ENCODE measurements at regions not wholly inside any gene's neighbourhood (a gene's known extent, or its start where the extent isn't known, plus 50 kb on each side); places are given as distances from the start of the nearest gene placed in this dataset.

GRCh38 chr2:19838616-19839015 lies 63.2 kb downstream of the TTC32 start:
- H3K4me3 ChIP-seq (ENCODE audit: low read depth, low read length): no peak overlapping the region
- no peak for TF ChIP-seq CTCF (IDR thresholded peaks at IDR 0.05; ENCODE audit: borderline replicate concordance, insufficient read depth, low read depth, low read length)

GRCh38 chr2:19837235-19837766 lies 64.5 kb downstream of the TTC32 start:
- no peak for TF ChIP-seq CTCF (IDR thresholded peaks at IDR 0.05; ENCODE audit: borderline replicate concordance, insufficient read depth, low read depth, low read length)
- H3K4me3 ChIP-seq (ENCODE audit: low read depth, low read length): no peak overlapping the region

- no peak for TF ChIP-seq CTCF (IDR thresholded peaks at IDR 0.05; ENCODE audit: borderline replicate concordance, insufficient read depth, low read depth, low read length)
- no peak overlapping the region for H3K4me3 ChIP-seq (ENCODE audit: low read depth, low read length)
These were observed 66.0 kb downstream of the TTC32 start for GRCh38 chr2:19835781-19836281.

- TF ChIP-seq CTCF (IDR thresholded peaks at IDR 0.05; ENCODE audit: borderline replicate concordance, insufficient read depth, low read depth, low read length): no peak
- H3K4me3 ChIP-seq (ENCODE audit: low read depth, low read length): no peak overlapping the region
These were observed 67.8 kb downstream of the TTC32 start for GRCh38 chr2:19833978-19834377.

GRCh38 chr2:19829672-19830071 lies 72.1 kb downstream of the TTC32 start:
- no peak overlapping the region for H3K4me3 ChIP-seq (ENCODE audit: low read depth, low read length)
- no peak for TF ChIP-seq CTCF (IDR thresholded peaks at IDR 0.05; ENCODE audit: borderline replicate concordance, insufficient read depth, low read depth, low read length)

GRCh38 chr2:19826874-19827273 lies 74.9 kb downstream of the TTC32 start:
- H3K4me3 ChIP-seq (ENCODE audit: low read depth, low read length): no peak overlapping the region
- TF ChIP-seq CTCF (IDR thresholded peaks at IDR 0.05; ENCODE audit: borderline replicate concordance, insufficient read depth, low read depth, low read length): no peak

- H3K4me3 ChIP-seq (ENCODE audit: low read depth, low read length): no peak overlapping the region
- TF ChIP-seq CTCF (IDR thresholded peaks at IDR 0.05; ENCODE audit: borderline replicate concordance, insufficient read depth, low read depth, low read length): no peak
These were observed 78.3 kb downstream of the TTC32 start for GRCh38 chr2:19823507-19823906.
